Gastroesophageal sphincter (tissue), 3 donors: ENCODE measurements at regions not wholly inside any gene's neighbourhood (a gene's known extent, or its start where the extent isn't known, plus 50 kb on each side); places are given as distances from the start of the nearest gene placed in this dataset.

ENCODE experiments used
- EP300 ChIP-seq: sonication (generic); formaldehyde crosslinking; IDR thresholded peaks from one replicate; pipeline ENCODE4 v1.6.1; 2017; ENCODE audit warnings: antibody characterized with exemption, mild to moderate bottlenecking
- POLR2A ChIP-seq, 2 donors: fragments of 450-650 bp; IDR thresholded peaks; one replicate each; pipeline ENCODE4 v1.6.1; 2017; ENCODE audit warnings: antibody characterized with exemption in 2 of 2, mild to moderate bottlenecking in 2 of 2, moderate library complexity in 1 of 2
- POLR2AphosphoS5 ChIP-seq: sonication (generic); formaldehyde crosslinking; IDR thresholded peaks from one replicate; pipeline ENCODE4 v1.6.1; 2017; ENCODE audit warnings: antibody characterized with exemption
- TF ChIP-seq, protein P1 (sequence below), 4 experiments: fragments of 200-600 bp in 2 of 4; fragments of 450-650 bp in 2 of 4; sonication (generic) in 1 of 4; IDR thresholded peaks; one replicate each; pipeline ENCODE4 v1.5.1; 2017 to 2019; ENCODE audit warnings: antibody characterized with exemption in 4 of 4, mild to moderate bottlenecking in 2 of 4, moderate library complexity in 2 of 4

DNA sequence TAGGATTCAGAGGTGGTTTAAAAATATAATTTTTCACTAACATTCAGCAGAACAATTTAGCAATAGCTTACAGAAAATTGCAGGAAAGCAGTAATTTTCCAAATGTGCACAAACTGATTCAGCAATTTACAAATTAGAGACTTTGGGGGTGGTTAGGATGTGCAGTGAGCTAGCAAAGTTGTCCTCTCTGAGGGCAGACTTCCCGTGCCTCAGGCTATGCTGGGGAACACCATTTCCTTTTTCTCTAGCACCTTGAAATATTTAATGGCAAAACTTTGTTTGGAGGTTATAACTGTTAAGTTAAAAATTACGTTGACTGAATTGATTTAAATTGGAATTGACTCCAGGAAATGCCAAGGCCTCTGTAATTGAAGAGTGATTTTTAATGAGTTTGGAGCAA lies 258.9 kb downstream of the PTBP2 start:
- TF ChIP-seq, protein P1, sequence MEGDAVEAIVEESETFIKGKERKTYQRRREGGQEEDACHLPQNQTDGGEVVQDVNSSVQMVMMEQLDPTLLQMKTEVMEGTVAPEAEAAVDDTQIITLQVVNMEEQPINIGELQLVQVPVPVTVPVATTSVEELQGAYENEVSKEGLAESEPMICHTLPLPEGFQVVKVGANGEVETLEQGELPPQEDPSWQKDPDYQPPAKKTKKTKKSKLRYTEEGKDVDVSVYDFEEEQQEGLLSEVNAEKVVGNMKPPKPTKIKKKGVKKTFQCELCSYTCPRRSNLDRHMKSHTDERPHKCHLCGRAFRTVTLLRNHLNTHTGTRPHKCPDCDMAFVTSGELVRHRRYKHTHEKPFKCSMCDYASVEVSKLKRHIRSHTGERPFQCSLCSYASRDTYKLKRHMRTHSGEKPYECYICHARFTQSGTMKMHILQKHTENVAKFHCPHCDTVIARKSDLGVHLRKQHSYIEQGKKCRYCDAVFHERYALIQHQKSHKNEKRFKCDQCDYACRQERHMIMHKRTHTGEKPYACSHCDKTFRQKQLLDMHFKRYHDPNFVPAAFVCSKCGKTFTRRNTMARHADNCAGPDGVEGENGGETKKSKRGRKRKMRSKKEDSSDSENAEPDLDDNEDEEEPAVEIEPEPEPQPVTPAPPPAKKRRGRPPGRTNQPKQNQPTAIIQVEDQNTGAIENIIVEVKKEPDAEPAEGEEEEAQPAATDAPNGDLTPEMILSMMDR (IDR thresholded peaks at IDR 0.05) = no peak
- TF ChIP-seq POLR2A (IDR thresholded peaks at IDR 0.05) = no peak
- TF ChIP-seq POLR2AphosphoS5 = no peak
- no peak for TF ChIP-seq EP300
